ENCODE measurements at regions not wholly inside any gene's neighbourhood (a gene's known extent, or its start where the extent isn't known, plus 50 kb on each side); places are given as distances from the start of the nearest gene placed in this dataset.

DNA sequence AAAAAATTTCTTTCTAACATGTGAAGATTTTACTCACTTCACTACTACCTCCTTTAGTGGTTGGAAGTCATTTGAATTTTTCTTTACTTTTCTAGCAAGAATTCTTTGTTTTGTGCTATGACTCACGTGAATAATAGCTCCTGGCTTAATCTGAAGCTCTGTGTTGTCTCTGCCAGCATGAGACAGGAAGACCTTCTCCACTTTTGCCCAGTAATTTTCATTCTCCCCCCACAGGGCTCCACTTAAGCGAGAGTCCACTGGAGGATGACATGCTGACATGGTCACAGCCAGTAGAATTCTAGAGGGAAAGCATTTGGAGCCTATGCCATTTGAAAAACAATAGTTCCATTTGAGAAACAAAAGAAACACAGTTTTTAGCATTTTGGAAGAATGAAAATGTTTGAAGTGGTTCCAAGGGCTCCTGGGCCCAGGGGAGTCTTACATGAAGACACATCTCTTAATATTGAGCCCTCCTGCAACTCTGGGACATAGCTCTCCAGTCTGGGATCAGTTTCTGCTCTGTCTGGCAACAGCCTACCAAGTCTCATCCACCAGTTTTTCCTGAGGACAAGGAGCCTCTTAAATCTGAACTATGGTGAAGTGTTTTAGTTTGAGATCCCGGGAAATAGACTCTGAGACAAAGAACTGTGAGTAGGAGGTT lies 231.4 kb downstream of the PAX1 start:
- TF ChIP-seq POLR2A (IDR thresholded peaks at IDR 0.05; ENCODE audit: low read depth, low read length): no peak
- TF ChIP-seq POLR2AphosphoS5 (IDR thresholded peaks at IDR 0.05; ENCODE audit: low read depth, low read length): no peak
- no peak for TF ChIP-seq TAF1 (IDR thresholded peaks at IDR 0.05; ENCODE audit: low read depth, low read length)
- no peak for TF ChIP-seq PAX5 (IDR thresholded peaks at IDR 0.05; ENCODE audit: insufficient read depth, low read length, severe bottlenecking)
- no peak for TF ChIP-seq POU2F2 (IDR thresholded peaks at IDR 0.05; ENCODE audit: low read depth, low read length)
